ENCODE measurements at regions not wholly inside any gene's neighbourhood (a gene's known extent, or its start where the extent isn't known, plus 50 kb on each side); places are given as distances from the start of the nearest gene placed in this dataset.

DNA sequence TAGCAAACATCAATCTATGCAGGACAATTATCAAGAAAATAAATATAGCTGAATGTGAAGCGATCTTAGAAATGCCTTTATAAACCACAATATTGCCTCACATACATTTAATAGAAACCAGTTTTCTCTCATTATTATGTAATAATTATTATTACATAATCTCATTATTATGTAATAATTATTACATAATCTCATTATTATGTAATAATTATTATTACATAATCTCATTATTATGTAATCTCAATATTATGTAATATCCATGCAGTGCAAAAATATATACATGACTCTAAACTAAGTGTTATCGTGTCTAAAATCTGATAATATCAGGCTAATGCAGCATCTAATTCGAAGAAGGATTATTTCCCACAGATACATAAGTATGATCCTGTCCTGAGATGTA, 563.9 kb upstream of the SEMA6A start:
- H3K27me3 ChIP-seq (ENCODE audit: control insufficient read depth, insufficient read depth, low read length), result no peaks in the 10 kb centered on the region
- TF ChIP-seq, protein P1, sequence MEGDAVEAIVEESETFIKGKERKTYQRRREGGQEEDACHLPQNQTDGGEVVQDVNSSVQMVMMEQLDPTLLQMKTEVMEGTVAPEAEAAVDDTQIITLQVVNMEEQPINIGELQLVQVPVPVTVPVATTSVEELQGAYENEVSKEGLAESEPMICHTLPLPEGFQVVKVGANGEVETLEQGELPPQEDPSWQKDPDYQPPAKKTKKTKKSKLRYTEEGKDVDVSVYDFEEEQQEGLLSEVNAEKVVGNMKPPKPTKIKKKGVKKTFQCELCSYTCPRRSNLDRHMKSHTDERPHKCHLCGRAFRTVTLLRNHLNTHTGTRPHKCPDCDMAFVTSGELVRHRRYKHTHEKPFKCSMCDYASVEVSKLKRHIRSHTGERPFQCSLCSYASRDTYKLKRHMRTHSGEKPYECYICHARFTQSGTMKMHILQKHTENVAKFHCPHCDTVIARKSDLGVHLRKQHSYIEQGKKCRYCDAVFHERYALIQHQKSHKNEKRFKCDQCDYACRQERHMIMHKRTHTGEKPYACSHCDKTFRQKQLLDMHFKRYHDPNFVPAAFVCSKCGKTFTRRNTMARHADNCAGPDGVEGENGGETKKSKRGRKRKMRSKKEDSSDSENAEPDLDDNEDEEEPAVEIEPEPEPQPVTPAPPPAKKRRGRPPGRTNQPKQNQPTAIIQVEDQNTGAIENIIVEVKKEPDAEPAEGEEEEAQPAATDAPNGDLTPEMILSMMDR (IDR thresholded peaks at IDR 0.05), result no peak
- Mint-ChIP-seq H3K4me3 (no peak overlapping the region), H3K4me1 (no peaks in the 10 kb centered on the region), H3K27ac (no peak overlapping the region), H3K9me3 (peaks cover 15 to 19% of the 10 kb centered on the region in 2 donors), H3K36me3 (no peaks in the 10 kb centered on the region), H3K27me3 (ENCODE audit: low read depth in 2 of 2) (no peaks in the 10 kb centered on the region)
- ATAC-seq (no peak), DNase-seq (no peak)
- intact Hi-C loops (cut with micrococcal nuclease), result no loop called here
- WGBS (ENCODE audit: insufficient coverage), result no CpG with 5 or more reads among the region's 3 CpGs
- H3K4me3 ChIP-seq (ENCODE audit: low read length), result no peak overlapping the region
- no peaks in the 10 kb centered on the region for H3K9me3 ChIP-seq (ENCODE audit: control insufficient read depth, insufficient read depth, low read length)
- no peaks in the 10 kb centered on the region for H3K36me3 ChIP-seq (ENCODE audit: control insufficient read depth, insufficient read depth, low read length)
- no peak overlapping the region for H3K27ac ChIP-seq (ENCODE audit: low read length)
- no peaks in the 10 kb centered on the region for H3K4me1 ChIP-seq (ENCODE audit: control insufficient read depth, insufficient read depth, low read length)

DNA sequence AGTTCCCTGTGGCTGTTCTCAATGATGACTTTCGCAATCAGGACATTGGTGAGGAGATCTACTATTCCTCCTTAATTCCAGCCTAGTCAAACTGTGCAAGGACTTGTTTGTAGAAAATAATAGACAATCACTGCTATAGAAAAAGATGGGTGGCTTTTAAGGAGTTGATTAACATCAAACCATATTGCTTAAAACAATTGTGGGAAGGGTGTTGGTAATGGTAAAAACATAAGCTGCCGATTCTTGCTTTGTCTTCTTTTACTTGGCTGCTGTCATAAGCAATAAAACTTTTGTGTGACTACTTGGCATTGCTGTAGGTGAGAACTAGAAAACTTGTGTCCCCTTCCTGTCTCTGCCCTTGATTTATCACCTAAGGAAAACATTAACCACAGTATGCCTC, 561.2 kb upstream of the SEMA6A start:
- H3K4me1 Mint-ChIP-seq, result no peaks in the 10 kb centered on the region
- Histone ChIP-seq H3K27me3 (ENCODE audit: control insufficient read depth, insufficient read depth, low read length) (no peaks in the 10 kb centered on the region), H3K9me3 (ENCODE audit: control insufficient read depth, insufficient read depth, low read length) (no peaks in the 10 kb centered on the region), H3K4me1 (ENCODE audit: control insufficient read depth, insufficient read depth, low read length) (no peaks in the 10 kb centered on the region), H3K27ac (ENCODE audit: low read length) (no peak overlapping the region), H3K36me3 (ENCODE audit: control insufficient read depth, insufficient read depth, low read length) (no peaks in the 10 kb centered on the region), H3K4me3 (ENCODE audit: low read length) (no peak overlapping the region)
- peaks cover 5% of the 10 kb centered on the region for H3K36me3 Mint-ChIP-seq
- H3K9me3 Mint-ChIP-seq, result peaks cover 9 to 10% of the 10 kb centered on the region in 2 donors
- DNase-seq, result no peak
- ATAC-seq, result no peak
- intact Hi-C loops (cut with micrococcal nuclease), result no loop called here
- 0% methylated on average over 1 of the region's 2 CpGs for WGBS (ENCODE audit: insufficient coverage)
- no peaks in the 10 kb centered on the region for H3K27me3 Mint-ChIP-seq (ENCODE audit: low read depth in 2 of 2)
- no peak overlapping the region for H3K4me3 Mint-ChIP-seq
- TF ChIP-seq, protein P1 (IDR thresholded peaks at IDR 0.05), result no peak
- H3K27ac Mint-ChIP-seq, result no peak overlapping the region

DNA sequence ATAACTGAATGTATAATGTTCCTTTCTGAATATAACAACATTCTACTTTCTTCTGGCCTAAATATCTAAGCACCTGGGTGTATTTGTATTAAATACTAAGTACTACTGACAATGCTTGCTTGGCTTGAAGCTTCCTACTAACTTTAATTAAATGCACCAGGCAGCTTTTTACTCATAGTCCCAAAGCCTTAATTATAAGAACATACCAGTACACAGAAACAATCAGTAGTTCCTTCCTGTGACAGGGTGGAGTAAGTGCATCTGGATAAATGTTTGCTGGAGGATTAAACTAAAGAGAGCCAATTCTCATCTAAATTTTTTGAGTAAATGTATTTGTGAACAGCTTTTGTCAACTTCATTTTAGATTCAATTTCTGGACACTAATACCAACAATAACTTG, 558.6 kb upstream of the SEMA6A start:
- Histone ChIP-seq H3K27ac (ENCODE audit: low read length) (no peak overlapping the region), H3K4me3 (ENCODE audit: low read length) (no peak overlapping the region), H3K4me1 (ENCODE audit: control insufficient read depth, insufficient read depth, low read length) (no peaks in the 10 kb centered on the region), H3K36me3 (ENCODE audit: control insufficient read depth, insufficient read depth, low read length) (no peaks in the 10 kb centered on the region), H3K9me3 (ENCODE audit: control insufficient read depth, insufficient read depth, low read length) (no peaks in the 10 kb centered on the region), H3K27me3 (ENCODE audit: control insufficient read depth, insufficient read depth, low read length) (no peaks in the 10 kb centered on the region)
- ATAC-seq, result no peak
- Mint-ChIP-seq H3K4me1 (no peaks in the 10 kb centered on the region), H3K27me3 (ENCODE audit: low read depth in 2 of 2) (no peaks in the 10 kb centered on the region), H3K27ac (no peak overlapping the region), H3K9me3 (peaks cover 13 to 17% of the 10 kb centered on the region in 2 donors), H3K4me3 (no peak overlapping the region), H3K36me3 (peaks cover 5% of the 10 kb centered on the region)
- DNase-seq, result no peak
- intact Hi-C loops (cut with micrococcal nuclease), result no loop called here
- TF ChIP-seq, protein P1 (IDR thresholded peaks at IDR 0.05), result no peak

DNA sequence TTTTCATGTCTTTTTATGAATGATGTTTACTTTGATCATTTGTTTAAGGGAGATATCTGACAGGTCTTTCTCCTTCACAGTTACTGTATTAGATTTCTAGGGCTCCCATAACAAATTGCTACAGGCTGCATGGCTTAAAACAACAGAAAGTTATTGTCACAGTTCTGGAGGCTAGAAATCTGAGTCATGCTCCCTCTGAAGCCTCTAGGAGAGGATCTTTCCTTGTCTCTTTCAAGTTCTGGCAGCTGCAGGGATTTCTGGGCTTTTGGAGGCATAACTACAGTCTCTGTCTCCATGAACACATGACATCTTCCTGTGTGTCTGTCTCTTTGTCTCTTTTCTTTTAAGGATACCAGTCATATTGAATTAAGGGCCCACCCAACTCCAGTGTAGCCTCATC, 557.3 kb upstream of the SEMA6A start:
- Mint-ChIP-seq H3K4me3 (no peak overlapping the region), H3K27ac (no peak overlapping the region), H3K27me3 (ENCODE audit: low read depth in 2 of 2) (no peaks in the 10 kb centered on the region), H3K36me3 (peaks cover 5% of the 10 kb centered on the region), H3K9me3 (peaks cover 13 to 15% of the 10 kb centered on the region in 2 donors), H3K4me1 (no peaks in the 10 kb centered on the region)
- H3K36me3 ChIP-seq (ENCODE audit: control insufficient read depth, insufficient read depth, low read length), result no peaks in the 10 kb centered on the region
- DNase-seq (no peak), ATAC-seq (no peak)
- no peaks in the 10 kb centered on the region for H3K4me1 ChIP-seq (ENCODE audit: control insufficient read depth, insufficient read depth, low read length)
- TF ChIP-seq, protein P1 (IDR thresholded peaks at IDR 0.05), result no peak
- H3K27ac ChIP-seq (ENCODE audit: low read length), result no peak overlapping the region
- no peaks in the 10 kb centered on the region for H3K9me3 ChIP-seq (ENCODE audit: control insufficient read depth, insufficient read depth, low read length)
- intact Hi-C loops (cut with micrococcal nuclease), result no loop called here
- no peak overlapping the region for H3K4me3 ChIP-seq (ENCODE audit: low read length)
- no peaks in the 10 kb centered on the region for H3K27me3 ChIP-seq (ENCODE audit: control insufficient read depth, insufficient read depth, low read length)
